ENCODE measurements at regions not wholly inside any gene's neighbourhood (a gene's known extent, or its start where the extent isn't known, plus 50 kb on each side); places are given as distances from the start of the nearest gene placed in this dataset.

- TF ChIP-seq CTCF (IDR thresholded peaks at IDR 0.05; ENCODE audit: low read length) (no peak), EZH2 (optimal IDR thresholded peaks at IDR 0.05; ENCODE audit: low read depth, low read length) (no peak)
These were observed 126.9 kb upstream of the WSCD1 start for GRCh38 chr17:5943232-5943631.
